Heart left ventricle (tissue), 16 donors: ENCODE measurements at regions not wholly inside any gene's neighbourhood (a gene's known extent, or its start where the extent isn't known, plus 50 kb on each side); places are given as distances from the start of the nearest gene placed in this dataset.

ENCODE experiments used
- ATAC-seq, 4 donors: fragments of 200-7000 bp; cut with Tn5 transposase; one replicate each; pipeline ENCODE4 v1.9.1; 2020 to 2022; ENCODE audit warnings: moderate library complexity in 4 of 4, mild to moderate bottlenecking in 3 of 4, moderate number of reproducible peaks in 1 of 4
- DNase-seq, 5 donors: peaks; one replicate each; pipeline ENCODE4 v3.0.0-alpha.2; 2020
- H3K27ac ChIP-seq, 12 donors: fragments of 200-600 bp; sonication (generic) in 4 of 12; one replicate each; pipeline versions ENCODE4 v1.5.0 to v1.8.0; 2016 to 2022; ENCODE audit warnings: mild to moderate bottlenecking in 2 of 12
- H3K27me3 ChIP-seq, 9 donors: fragments of 200-600 bp; sonication (generic) in 2 of 9; one replicate each; pipeline versions ENCODE4 v1.5.1 to v1.8.0; 2016 to 2022; ENCODE audit warnings: mild to moderate bottlenecking in 3 of 9
- H3K36me3 ChIP-seq, 9 donors: fragments of 200-600 bp; sonication (generic) in 2 of 9; one replicate each; pipeline versions ENCODE4 v1.5.0 to v1.8.0; 2018 to 2022; ENCODE audit warnings: mild to moderate bottlenecking in 2 of 9
- H3K4me1 ChIP-seq, 12 donors: fragments of 200-600 bp; sonication (generic) in 4 of 12; one replicate each; pipeline versions ENCODE4 v1.5.0 to v1.8.0; 2016 to 2022; ENCODE audit warnings: mild to moderate bottlenecking in 3 of 12
- H3K4me3 ChIP-seq, 12 donors: fragments of 200-600 bp; sonication (generic) in 4 of 12; one replicate each; pipeline versions ENCODE4 v1.5.0 to v1.8.0; 2017 to 2022; ENCODE audit warnings: mild to moderate bottlenecking in 9 of 12, moderate library complexity in 4 of 12
- H3K9me3 ChIP-seq, 12 donors: fragments of 200-600 bp; sonication (generic) in 4 of 12; one replicate each; pipeline versions ENCODE4 v1.5.0 to v1.8.0; 2016 to 2022; ENCODE audit warnings: mild to moderate bottlenecking in 1 of 12
- POLR2A ChIP-seq, 2 donors: fragments of 450-650 bp; IDR thresholded peaks; one replicate each; pipeline ENCODE4 v1.6.1; 2017; ENCODE audit warnings: antibody characterized with exemption in 2 of 2, mild to moderate bottlenecking in 2 of 2, moderate library complexity in 2 of 2
- WGBS, 4 donors: extraction: QIAGEN DNeasy Blood & Tissue Kit in 2 of 4; methylation state at CpG; one replicate each; pipeline versions ENCODE4 v1.1.5 to v1.1.7; 2013 to 2018; 5-methylcytosine and 5-hydroxymethylcytosine counted together
- intact Hi-C, 10 donors: fragments of 100-400 bp; cut with DNase I; formaldehyde crosslinking; loops; one replicate each; pipeline versions ENCODE4 v1.11.1 to v1.14.2; 2022
- TF ChIP-seq, protein P1 (sequence below), 12 donors: fragments of 200-600 bp; sonication (generic) in 4 of 12; IDR thresholded peaks; one replicate each; pipeline versions ENCODE4 v1.5.0 to v1.8.0; 2018 to 2022; ENCODE audit warnings: antibody characterized with exemption in 12 of 12, mild to moderate bottlenecking in 5 of 12
- donor health status: ischemic (EF 13 %, LVEDD 7.1; RV severe dilation, severe dysfunction).
- donor health status: healthy with polysubstance abuse.
- donor health status: DM: no; HTN: yes; CAD: no.
- donor health status: DM: no; HTN: no; CAD: no.
- donor health status: ischemic (EF 25% LVEDD 6.9; RV normal size, moderate dysfunction).
- donor health status: ischemic (EF 25% LVEDD 5.7; RV mildly dilated, moderate dysfunction).
- donor health status: healthy.
- donor health status: DM: yes; HTN: yes; CAD: no.
- donor health status: ischemic (EF 35%, LVEDD 5.7; RV mildly dilated, moderate dysfunction).
- donor health status: nonischemic (EF 11% LVEDD 7.7; RV severe dilation, severe dysfunction).
- donor health status: DM: yes; HTN: yes; CAD: no.
- donor health status: PGD.
- donor health status: ischemic (EF 29% LVEDD 5.4; RV normal size, mild dysfunction).
- donor health status: nonischemic (EF 23%, LVEDD 6.1; RV moderate dilation, normal function).

DNA sequence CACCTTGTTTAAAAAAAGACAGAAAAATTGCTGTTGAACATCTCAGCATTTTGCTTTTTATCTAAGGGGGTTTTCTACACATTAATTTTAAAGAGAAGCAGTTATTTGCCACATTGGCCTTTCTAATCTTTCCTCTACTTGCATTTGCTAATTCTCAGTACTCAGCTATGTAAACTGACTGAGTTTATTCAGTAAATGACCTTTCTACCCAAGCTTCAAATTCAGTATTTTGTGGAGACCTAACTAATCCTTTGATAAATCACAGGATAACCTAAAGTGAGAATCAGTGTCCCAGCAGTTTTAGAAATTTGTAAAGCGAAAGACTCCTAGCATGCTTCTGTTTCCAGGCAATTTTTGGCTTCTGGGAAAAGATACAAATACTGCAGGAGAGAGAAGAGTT, 288.4 kb downstream of the ASXL3 start:
- H3K36me3 ChIP-seq = no peaks in the 10 kb centered on the region
- no peaks in the 10 kb centered on the region for H3K27me3 ChIP-seq
- H3K27ac ChIP-seq = no peak overlapping the region
- TF ChIP-seq, protein P1, sequence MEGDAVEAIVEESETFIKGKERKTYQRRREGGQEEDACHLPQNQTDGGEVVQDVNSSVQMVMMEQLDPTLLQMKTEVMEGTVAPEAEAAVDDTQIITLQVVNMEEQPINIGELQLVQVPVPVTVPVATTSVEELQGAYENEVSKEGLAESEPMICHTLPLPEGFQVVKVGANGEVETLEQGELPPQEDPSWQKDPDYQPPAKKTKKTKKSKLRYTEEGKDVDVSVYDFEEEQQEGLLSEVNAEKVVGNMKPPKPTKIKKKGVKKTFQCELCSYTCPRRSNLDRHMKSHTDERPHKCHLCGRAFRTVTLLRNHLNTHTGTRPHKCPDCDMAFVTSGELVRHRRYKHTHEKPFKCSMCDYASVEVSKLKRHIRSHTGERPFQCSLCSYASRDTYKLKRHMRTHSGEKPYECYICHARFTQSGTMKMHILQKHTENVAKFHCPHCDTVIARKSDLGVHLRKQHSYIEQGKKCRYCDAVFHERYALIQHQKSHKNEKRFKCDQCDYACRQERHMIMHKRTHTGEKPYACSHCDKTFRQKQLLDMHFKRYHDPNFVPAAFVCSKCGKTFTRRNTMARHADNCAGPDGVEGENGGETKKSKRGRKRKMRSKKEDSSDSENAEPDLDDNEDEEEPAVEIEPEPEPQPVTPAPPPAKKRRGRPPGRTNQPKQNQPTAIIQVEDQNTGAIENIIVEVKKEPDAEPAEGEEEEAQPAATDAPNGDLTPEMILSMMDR (IDR thresholded peaks at IDR 0.05) = no peak
- no peak for TF ChIP-seq POLR2A (IDR thresholded peaks at IDR 0.05)
- H3K9me3 ChIP-seq = peaks cover 0 to 19% (median 15%) of the 10 kb centered on the region in 12 donors
- intact Hi-C loops = loop anchor here in 1 of 10 donors (10.0 kb wide), 1 partner anchor 58 kb away; no protein-coding TSS in a partner anchor
- ATAC-seq (no peak), DNase-seq (no peak)
- 76 to 89% (median 77%) methylated on average over 1 of the region's 1 CpG for WGBS, 4 donors
- no peak overlapping the region for H3K4me3 ChIP-seq
- H3K4me1 ChIP-seq = peaks cover 0 to 3% (median 0%) of the 10 kb centered on the region in 12 donors

DNA sequence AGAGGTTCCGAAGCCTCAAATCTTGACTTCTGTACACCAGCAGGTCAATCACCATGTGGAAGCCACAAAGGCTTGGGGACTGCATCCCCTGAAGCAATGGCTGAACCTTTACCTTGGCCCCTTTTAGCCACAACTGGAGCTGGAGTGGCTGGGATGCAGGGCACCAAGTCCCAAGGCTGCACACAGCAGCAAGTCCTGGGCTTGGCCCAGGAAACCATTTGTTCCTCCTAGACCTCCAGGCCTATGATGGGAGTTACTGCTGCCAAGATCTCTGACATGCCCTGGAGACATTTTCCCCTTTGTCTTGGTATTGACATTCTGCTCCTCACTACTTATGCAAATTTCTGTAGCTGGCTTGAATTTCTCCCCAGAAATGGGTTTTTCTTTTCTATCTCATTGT, 285.9 kb downstream of the ASXL3 start:
- Histone ChIP-seq H3K27ac (no peak overlapping the region), H3K4me3 (no peak overlapping the region), H3K4me1 (no peaks in the 10 kb centered on the region), H3K9me3 (peaks cover 0 to 19% (median 15%) of the 10 kb centered on the region in 12 donors), H3K27me3 (no peaks in the 10 kb centered on the region), H3K36me3 (no peaks in the 10 kb centered on the region)
- intact Hi-C loops = loop anchor here in 1 of 10 donors (10.0 kb wide), 1 partner anchor 61 kb away; no protein-coding TSS in a partner anchor
- 86 to 100% (median 93%) methylated on average over 1 of the region's 1 CpG for WGBS, 4 donors
- ATAC-seq = no peak
- no peak for DNase-seq
- no peak for TF ChIP-seq POLR2A (IDR thresholded peaks at IDR 0.05)
- TF ChIP-seq, protein P1 (IDR thresholded peaks at IDR 0.05) = no peak

DNA sequence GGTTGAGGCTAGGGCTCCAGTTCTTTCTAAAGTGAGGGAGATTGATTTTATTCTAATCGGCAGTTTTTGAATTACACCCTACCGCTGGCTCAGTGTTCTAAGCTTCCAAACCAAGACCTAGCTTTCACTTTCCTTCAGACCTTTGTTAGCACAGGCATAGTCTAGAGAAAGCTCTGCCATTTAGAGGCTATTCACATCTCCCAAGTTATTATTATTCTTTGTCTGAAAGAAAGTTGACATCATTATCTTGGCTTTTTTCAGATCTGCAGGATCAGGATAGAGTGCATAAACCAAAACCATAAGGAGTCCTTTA, 276.8 kb downstream of the ASXL3 start:
- Histone ChIP-seq H3K27ac (no peak overlapping the region), H3K27me3 (no peaks in the 10 kb centered on the region), H3K36me3 (no peaks in the 10 kb centered on the region), H3K9me3 (no peaks in the 10 kb centered on the region), H3K4me1 (no peaks in the 10 kb centered on the region), H3K4me3 (no peak overlapping the region)
- no peak for DNase-seq
- intact Hi-C loops = no loop called here
- TF ChIP-seq POLR2A (IDR thresholded peaks at IDR 0.05) = no peak
- TF ChIP-seq, protein P1 (IDR thresholded peaks at IDR 0.05) = no peak
- WGBS, 4 donors = 93 to 98% (median 97%) methylated on average over 2 of the region's 2 CpGs
- ATAC-seq = no peak

DNA sequence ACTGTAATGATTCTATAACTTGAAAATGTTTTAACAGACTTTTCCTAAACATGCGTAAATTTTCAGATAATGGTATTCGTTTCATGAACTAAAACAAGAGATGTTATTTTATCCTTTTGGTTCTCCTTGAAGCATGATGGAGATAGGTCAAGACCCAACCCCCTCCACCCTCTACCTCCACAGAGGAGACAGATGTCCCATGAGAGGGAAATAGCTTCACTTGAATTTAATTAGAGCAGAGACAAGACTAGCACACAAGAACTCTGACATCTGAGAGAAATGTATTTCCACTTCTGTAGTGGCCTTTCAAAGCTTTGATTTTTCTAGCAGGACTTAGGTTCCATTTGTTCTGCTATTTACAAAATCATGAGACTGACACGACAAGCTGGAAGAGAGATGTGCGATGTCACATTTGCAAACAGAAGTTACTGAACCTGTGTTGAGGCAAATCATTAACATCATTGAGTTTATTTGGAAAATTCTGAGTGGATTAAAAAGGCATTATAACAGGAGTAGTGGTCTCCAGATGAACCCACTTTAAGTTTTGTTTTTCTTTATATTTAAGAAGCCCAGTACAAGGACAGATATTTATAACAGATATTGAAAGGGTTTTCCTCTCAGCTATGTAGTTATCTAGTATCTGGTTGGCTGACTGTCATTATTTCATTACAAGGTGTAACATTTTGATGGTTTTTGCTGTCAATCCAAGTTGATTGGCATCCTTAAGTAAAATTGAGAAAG, 276.2 kb downstream of the ASXL3 start:
- TF ChIP-seq, protein P1 (IDR thresholded peaks at IDR 0.05) = no peak
- TF ChIP-seq POLR2A (IDR thresholded peaks at IDR 0.05) = no peak
- DNase-seq = no peak
- 83 to 92% (median 87%) methylated on average over 4 of the region's 4 CpGs for WGBS, 4 donors
- Histone ChIP-seq H3K9me3 (no peaks in the 10 kb centered on the region), H3K4me1 (no peaks in the 10 kb centered on the region), H3K27me3 (no peaks in the 10 kb centered on the region), H3K4me3 (no peak overlapping the region), H3K36me3 (no peaks in the 10 kb centered on the region), H3K27ac (no peak overlapping the region)
- intact Hi-C loops = no loop called here
- no peak for ATAC-seq
